ENCODE measurements at regions not wholly inside any gene's neighbourhood (a gene's known extent, or its start where the extent isn't known, plus 50 kb on each side); places are given as distances from the start of the nearest gene placed in this dataset.
"Not testable (repeated sequence)": the region's sequence is repeated elsewhere in the genome, so short reads cannot be mapped to it uniquely, and the experiment has no call there.

DNA sequence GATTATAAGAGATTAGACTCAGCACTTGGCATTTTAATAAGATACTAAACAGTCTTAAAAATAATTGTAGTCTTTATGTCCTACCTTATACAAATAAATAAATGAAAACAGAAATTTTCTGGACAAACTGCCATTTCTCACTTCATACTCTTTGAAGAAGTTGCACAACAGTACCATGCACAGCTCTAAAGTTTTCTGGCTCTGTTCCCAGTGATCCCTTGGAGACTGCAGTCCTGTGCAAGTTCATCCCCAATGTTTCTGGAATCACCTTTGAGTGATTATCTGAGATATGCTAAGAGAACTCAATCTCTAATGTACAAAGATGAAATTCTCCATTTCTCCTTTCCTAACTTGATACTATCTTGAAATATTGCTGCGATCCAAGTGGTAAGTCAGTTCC is 330.4 kb upstream of the EDIL3 start:
- Histone ChIP-seq H3K27me3 (no peaks in the 10 kb centered on the region), H3K9me3 (no peaks in the 10 kb centered on the region), H3K4me3 (ENCODE audit: low read depth in 1 of 2, low read length in 1 of 2) (no peak overlapping the region), H3K27ac (no peak overlapping the region), H3K4me1 (ENCODE audit: control insufficient read depth in 1 of 2, insufficient read depth in 1 of 2, low read depth in 1 of 2, low read length in 1 of 2) (no peaks in the 10 kb centered on the region), H3K36me3 (no peaks in the 10 kb centered on the region)
- TF ChIP-seq, protein P1, sequence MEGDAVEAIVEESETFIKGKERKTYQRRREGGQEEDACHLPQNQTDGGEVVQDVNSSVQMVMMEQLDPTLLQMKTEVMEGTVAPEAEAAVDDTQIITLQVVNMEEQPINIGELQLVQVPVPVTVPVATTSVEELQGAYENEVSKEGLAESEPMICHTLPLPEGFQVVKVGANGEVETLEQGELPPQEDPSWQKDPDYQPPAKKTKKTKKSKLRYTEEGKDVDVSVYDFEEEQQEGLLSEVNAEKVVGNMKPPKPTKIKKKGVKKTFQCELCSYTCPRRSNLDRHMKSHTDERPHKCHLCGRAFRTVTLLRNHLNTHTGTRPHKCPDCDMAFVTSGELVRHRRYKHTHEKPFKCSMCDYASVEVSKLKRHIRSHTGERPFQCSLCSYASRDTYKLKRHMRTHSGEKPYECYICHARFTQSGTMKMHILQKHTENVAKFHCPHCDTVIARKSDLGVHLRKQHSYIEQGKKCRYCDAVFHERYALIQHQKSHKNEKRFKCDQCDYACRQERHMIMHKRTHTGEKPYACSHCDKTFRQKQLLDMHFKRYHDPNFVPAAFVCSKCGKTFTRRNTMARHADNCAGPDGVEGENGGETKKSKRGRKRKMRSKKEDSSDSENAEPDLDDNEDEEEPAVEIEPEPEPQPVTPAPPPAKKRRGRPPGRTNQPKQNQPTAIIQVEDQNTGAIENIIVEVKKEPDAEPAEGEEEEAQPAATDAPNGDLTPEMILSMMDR (IDR thresholded peaks at IDR 0.05) = no peak

DNA sequence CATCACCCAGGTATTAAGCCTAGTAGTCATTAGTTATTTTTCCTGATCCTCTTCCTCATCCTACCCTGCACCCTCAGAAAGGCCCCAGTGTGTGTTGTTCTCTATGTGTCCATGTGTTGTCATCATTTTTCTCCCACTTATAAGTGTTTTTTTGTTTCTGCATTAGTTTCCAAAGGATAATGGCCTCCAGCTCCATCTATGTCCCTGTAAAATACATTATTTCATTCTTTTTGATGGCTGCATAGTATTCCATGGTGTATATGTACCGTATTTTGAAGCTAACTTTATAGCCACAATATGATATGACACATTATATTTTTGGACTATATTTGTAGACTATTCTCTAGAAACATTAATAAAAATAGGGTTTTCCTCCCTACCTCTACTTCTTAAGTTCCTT is 324.4 kb upstream of the EDIL3 start:
- Histone ChIP-seq H3K9me3 (no peaks in the 10 kb centered on the region), H3K4me3 (ENCODE audit: low read depth in 1 of 2, low read length in 1 of 2) (no peak overlapping the region), H3K27ac (no peak overlapping the region), H3K36me3 (no peaks in the 10 kb centered on the region), H3K4me1 (ENCODE audit: control insufficient read depth in 1 of 2, insufficient read depth in 1 of 2, low read depth in 1 of 2, low read length in 1 of 2) (no peaks in the 10 kb centered on the region), H3K27me3 (no peaks in the 10 kb centered on the region)
- TF ChIP-seq, protein P1 (IDR thresholded peaks at IDR 0.05) = no peak

DNA sequence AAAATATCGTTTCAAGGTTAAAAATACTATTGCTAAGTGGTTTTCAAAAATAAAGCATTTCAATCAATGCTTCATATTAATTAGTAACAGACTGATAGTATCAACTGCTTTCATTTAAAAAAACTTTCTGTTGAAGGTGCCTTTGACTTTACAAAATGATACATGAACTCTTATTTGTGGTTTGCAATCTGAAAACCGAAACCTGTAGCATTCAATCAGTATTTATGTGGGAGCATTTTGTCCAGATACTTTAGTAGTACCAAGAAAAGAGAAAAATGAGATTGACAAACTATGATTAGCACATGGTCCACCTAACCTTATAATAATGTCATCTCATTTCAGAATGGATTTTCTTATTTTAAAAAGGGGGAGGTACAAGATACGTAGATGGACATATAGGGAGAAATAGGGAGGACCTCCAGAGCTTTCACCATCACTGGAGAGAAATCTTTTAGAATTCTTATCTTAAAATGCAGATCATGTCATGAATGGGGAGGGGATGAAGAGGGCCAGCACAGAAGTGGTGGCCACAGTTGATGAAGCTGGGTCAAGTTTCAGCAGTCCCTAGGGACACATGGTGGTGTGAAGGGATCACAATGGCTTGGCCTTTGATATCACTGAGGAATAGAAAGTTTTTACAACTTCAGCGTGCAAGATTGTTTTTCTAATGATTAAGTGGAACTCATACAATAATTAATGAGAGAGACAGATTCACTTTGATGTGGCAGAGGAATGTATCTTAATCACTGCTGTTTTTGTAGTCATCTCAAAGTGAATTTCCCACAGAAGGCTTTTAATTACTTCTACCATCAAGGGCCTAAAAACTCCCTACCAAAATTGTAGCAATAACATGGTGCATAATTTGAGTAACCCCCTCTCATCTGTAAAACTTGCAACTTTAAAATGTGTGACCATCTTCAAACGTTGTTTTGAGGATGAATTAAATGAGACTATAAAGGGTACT is 322.3 kb upstream of the EDIL3 start:
- H3K27ac ChIP-seq = no peak overlapping the region
- H3K36me3 ChIP-seq = no peaks in the 10 kb centered on the region
- no peak overlapping the region for H3K4me3 ChIP-seq (ENCODE audit: low read depth in 1 of 2, low read length in 1 of 2)
- H3K9me3 ChIP-seq = no peaks in the 10 kb centered on the region
- no peaks in the 10 kb centered on the region for H3K27me3 ChIP-seq
- TF ChIP-seq, protein P1 (IDR thresholded peaks at IDR 0.05) = no peak
- H3K4me1 ChIP-seq (ENCODE audit: control insufficient read depth in 1 of 2, insufficient read depth in 1 of 2, low read depth in 1 of 2, low read length in 1 of 2) = no peaks in the 10 kb centered on the region

DNA sequence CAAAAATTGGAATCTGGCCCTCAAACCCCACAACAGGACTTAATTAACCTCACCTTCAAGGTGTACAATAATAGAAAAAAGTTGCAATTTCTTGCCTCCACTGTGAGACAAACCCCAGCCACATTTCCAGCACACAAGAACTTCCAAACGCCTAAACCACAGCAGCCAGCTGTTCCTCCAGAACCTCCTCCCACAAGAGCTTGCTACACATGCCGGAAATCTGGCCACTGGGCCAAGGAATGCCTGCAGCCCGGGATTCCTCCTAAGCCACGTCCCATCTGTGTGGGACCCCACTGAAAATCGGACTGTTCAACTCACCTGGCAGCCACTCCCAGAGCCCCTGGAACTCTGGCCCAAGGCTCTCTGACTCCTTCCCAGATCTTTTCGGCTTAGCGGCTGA is 315.9 kb upstream of the EDIL3 start:
- not testable (repeated sequence) for H3K36me3 ChIP-seq; H3K27me3 ChIP-seq; H3K9me3 ChIP-seq; H3K4me3 ChIP-seq (ENCODE audit: low read depth in 1 of 2, low read length in 1 of 2); H3K27ac ChIP-seq; H3K4me1 ChIP-seq (ENCODE audit: control insufficient read depth in 1 of 2, insufficient read depth in 1 of 2, low read depth in 1 of 2, low read length in 1 of 2)

DNA sequence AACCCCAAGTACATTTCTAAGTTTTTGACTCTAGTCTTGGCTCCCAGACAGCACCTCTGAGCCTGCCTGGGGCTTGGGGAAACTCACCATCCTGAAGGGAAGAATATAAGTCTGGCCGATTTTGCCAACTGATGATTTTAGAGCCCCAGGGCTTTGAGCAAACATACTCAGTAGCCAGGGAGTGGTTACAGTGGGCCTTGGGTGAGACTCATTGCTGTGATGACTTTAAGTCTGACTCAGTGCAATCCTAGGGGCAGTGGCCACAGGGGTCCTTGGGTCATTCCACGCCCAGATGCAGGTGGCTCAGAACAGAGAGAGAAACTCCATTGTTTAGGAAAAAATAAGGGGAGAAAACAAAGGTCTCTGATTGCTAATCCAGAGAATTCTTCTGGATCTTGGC is 312.0 kb upstream of the EDIL3 start:
- no peaks in the 10 kb centered on the region for H3K36me3 ChIP-seq
- H3K27me3 ChIP-seq = no peaks in the 10 kb centered on the region
- no peak overlapping the region for H3K27ac ChIP-seq
- no peaks in the 10 kb centered on the region for H3K9me3 ChIP-seq
- no peaks in the 10 kb centered on the region for H3K4me1 ChIP-seq (ENCODE audit: control insufficient read depth in 1 of 2, insufficient read depth in 1 of 2, low read depth in 1 of 2, low read length in 1 of 2)
- TF ChIP-seq, protein P1 (IDR thresholded peaks at IDR 0.05) = no peak
- no peak overlapping the region for H3K4me3 ChIP-seq (ENCODE audit: low read depth in 1 of 2, low read length in 1 of 2)

DNA sequence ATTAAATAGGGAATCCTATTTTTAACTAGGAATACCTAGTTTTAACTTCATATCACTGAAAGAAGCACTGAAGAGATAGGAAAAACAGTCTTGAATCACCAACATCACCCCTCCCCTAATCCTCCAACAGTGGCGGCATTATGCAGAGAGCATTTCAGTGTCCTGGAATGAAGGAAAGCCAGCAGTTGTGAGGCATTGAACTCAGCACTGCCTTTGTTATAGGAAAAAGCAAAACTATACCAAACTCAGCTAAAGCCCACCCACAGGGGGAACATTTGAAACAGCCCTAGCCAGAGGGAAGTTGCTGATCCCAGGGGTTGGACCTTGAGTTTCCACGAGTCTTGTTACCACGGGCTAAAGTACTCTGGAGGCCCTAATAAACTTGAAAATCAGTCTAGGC is 310.6 kb upstream of the EDIL3 start:
- Histone ChIP-seq H3K27me3 (no peaks in the 10 kb centered on the region), H3K9me3 (no peaks in the 10 kb centered on the region), H3K36me3 (no peaks in the 10 kb centered on the region), H3K4me1 (ENCODE audit: control insufficient read depth in 1 of 2, insufficient read depth in 1 of 2, low read depth in 1 of 2, low read length in 1 of 2) (no peaks in the 10 kb centered on the region), H3K27ac (no peak overlapping the region), H3K4me3 (ENCODE audit: low read depth in 1 of 2, low read length in 1 of 2) (no peak overlapping the region)
- TF ChIP-seq, protein P1 (IDR thresholded peaks at IDR 0.05) = no peak

Data from neutrophil (primary cell).